ENCODE measurements at regions not wholly inside any gene's neighbourhood (a gene's known extent, or its start where the extent isn't known, plus 50 kb on each side); places are given as distances from the start of the nearest gene placed in this dataset.

DNA sequence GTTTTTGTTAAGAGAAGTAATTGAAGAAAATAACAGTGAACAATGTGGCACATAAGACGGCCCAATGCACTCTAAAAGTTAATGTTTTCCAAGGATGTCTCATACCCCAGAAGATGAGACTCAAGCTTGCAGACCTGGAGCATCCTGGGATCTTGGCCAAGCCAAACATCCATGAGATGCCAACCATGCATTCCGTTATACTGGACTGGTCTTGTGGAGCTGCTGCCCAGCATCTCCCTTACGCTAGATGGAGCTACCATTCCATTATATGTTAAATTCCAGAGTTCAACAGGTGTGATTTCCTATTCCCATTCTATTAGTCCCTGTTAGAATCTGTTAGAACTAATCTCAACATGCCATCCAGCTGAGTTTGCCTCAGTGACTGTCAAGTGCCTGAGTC, 181.8 kb downstream of the PDCD6IP start:
- TF ChIP-seq, protein P1, sequence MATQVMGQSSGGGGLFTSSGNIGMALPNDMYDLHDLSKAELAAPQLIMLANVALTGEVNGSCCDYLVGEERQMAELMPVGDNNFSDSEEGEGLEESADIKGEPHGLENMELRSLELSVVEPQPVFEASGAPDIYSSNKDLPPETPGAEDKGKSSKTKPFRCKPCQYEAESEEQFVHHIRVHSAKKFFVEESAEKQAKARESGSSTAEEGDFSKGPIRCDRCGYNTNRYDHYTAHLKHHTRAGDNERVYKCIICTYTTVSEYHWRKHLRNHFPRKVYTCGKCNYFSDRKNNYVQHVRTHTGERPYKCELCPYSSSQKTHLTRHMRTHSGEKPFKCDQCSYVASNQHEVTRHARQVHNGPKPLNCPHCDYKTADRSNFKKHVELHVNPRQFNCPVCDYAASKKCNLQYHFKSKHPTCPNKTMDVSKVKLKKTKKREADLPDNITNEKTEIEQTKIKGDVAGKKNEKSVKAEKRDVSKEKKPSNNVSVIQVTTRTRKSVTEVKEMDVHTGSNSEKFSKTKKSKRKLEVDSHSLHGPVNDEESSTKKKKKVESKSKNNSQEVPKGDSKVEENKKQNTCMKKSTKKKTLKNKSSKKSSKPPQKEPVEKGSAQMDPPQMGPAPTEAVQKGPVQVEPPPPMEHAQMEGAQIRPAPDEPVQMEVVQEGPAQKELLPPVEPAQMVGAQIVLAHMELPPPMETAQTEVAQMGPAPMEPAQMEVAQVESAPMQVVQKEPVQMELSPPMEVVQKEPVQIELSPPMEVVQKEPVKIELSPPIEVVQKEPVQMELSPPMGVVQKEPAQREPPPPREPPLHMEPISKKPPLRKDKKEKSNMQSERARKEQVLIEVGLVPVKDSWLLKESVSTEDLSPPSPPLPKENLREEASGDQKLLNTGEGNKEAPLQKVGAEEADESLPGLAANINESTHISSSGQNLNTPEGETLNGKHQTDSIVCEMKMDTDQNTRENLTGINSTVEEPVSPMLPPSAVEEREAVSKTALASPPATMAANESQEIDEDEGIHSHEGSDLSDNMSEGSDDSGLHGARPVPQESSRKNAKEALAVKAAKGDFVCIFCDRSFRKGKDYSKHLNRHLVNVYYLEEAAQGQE (IDR thresholded peaks at IDR 0.05; ENCODE audit: low read depth, low read length): no peak
- TF ChIP-seq BHLHE40 (IDR thresholded peaks at IDR 0.05; ENCODE audit: borderline replicate concordance in 1 of 2, low read depth in 2 of 2, low read length in 1 of 2): no peak
- no peak for TF ChIP-seq NFYB (IDR thresholded peaks at IDR 0.05; ENCODE audit: insufficient read depth, low read depth, low read length)
- no peak for TF ChIP-seq YY1 (IDR thresholded peaks at IDR 0.05; ENCODE audit: low read depth, low read length)
- TF ChIP-seq, protein P2, sequence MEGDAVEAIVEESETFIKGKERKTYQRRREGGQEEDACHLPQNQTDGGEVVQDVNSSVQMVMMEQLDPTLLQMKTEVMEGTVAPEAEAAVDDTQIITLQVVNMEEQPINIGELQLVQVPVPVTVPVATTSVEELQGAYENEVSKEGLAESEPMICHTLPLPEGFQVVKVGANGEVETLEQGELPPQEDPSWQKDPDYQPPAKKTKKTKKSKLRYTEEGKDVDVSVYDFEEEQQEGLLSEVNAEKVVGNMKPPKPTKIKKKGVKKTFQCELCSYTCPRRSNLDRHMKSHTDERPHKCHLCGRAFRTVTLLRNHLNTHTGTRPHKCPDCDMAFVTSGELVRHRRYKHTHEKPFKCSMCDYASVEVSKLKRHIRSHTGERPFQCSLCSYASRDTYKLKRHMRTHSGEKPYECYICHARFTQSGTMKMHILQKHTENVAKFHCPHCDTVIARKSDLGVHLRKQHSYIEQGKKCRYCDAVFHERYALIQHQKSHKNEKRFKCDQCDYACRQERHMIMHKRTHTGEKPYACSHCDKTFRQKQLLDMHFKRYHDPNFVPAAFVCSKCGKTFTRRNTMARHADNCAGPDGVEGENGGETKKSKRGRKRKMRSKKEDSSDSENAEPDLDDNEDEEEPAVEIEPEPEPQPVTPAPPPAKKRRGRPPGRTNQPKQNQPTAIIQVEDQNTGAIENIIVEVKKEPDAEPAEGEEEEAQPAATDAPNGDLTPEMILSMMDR (IDR thresholded peaks at IDR 0.05 in 2 of 3, conservative IDR thresholded peaks at IDR 0.05 in 1 of 3; ENCODE audit: control insufficient read depth in 2 of 3, extremely low read depth in 1 of 3, insufficient read depth in 1 of 3, low read depth in 3 of 3, low read length in 3 of 3): peak; percentile 50 to 56 (median 51); a peak in 5 of 6 replicates
- TF ChIP-seq CEBPB (IDR thresholded peaks at IDR 0.05; ENCODE audit: borderline replicate concordance in 1 of 2, low read depth in 2 of 2, low read length in 2 of 2): no peak
- no peak for TF ChIP-seq GABPA (IDR thresholded peaks at IDR 0.05; ENCODE audit: low read depth)
